GM18861 (cell line): ENCODE measurements at regions not wholly inside any gene's neighbourhood (a gene's known extent, or its start where the extent isn't known, plus 50 kb on each side); places are given as distances from the start of the nearest gene placed in this dataset.

ENCODE experiments used
- ATAC-seq: cut with Tn5 transposase; IDR thresholded peaks from one replicate; pipeline ENCODE4 v1.9.1; 2021; ENCODE audit not compliant: unreplicated experiment

DNA sequence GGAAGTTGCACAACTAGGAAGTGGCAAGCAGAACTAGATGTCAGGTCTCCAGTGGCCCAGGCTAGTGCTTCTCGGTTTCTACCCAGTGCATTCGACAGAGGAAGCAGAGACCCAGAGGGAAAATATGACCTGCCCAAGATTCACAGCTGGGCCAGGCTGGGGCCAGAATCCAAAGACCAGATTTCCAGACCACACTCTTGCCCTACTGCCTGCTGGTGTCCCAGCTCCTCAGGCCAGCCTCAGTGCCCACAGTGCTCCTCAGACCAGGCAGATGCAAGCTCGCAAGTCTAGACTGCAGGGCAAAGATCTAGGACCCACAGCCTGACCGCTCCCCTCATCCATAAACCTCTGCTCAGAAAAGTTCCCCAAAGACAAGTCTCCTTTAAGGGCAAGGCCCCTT is 262.6 kb downstream of the BUD13 start:
- ATAC-seq = no peak

GRCh38 chr11:116509551-116509950 is 263.2 kb downstream of the BUD13 start:
- ATAC-seq = no peak

DNA sequence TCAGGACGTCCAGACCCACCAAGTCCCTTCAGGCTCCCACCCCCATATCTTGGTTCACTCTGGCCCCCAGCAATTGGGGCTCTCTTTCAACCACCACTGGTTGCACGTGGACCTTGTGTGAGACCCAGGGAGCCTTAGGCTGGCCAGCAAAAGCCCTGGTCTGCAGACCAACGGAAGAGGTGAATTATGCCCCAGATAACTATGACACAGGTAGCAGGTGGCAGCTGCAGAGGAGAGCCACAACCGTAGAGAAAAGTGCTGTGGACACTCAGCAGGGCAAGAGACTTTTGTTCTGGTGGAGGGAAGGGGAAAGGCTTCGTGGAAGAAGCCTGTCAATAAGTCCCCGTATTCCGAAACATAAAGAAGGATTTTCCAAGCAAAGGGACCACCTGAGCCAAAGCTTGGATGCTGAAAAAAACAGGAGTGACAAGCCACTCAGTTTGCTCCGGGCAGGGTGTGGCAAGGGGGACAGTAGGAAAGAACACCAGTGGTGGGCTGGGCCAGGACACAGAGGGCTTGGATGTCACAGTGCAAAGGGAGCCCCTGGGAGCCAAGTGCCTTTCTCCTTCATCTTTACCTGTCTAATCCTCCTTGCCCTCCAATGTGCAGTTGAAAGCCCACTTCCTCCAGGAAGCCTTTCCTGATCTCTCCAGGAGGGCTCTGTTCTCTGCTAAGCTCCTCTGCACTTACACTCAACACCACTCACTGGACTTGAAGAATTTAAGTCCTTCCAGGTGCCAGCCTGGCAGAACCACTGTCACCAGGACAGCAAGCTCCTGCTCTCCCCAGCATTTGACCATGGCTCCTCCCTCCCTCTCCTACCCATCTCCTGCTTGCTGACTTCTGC is 264.7 kb downstream of the BUD13 start:
- ATAC-seq = no peak

DNA sequence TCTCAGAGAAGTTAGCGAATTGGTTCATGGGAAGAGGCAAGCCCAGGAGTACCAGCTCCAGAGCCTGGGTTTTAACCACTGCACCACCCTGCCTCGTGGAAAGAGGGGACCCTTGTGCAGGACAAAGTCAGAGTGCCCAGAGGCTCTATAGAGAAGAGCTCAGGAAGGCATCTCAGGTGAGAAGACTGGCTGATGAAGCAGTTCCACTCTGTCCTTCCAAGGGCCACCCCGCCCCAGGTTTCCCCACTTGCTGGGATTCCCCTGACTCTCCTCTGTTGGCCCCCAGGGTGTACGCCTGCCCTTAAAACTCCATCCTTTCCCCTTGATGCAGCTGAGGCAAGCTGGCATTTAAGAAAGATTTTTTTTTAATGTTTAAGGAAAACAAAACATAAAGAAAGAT is 265.8 kb downstream of the BUD13 start:
- ATAC-seq = no peak

- no peak for ATAC-seq
Observed at GRCh38 chr11:116506263-116506825, 266.4 kb downstream of the BUD13 start.

DNA sequence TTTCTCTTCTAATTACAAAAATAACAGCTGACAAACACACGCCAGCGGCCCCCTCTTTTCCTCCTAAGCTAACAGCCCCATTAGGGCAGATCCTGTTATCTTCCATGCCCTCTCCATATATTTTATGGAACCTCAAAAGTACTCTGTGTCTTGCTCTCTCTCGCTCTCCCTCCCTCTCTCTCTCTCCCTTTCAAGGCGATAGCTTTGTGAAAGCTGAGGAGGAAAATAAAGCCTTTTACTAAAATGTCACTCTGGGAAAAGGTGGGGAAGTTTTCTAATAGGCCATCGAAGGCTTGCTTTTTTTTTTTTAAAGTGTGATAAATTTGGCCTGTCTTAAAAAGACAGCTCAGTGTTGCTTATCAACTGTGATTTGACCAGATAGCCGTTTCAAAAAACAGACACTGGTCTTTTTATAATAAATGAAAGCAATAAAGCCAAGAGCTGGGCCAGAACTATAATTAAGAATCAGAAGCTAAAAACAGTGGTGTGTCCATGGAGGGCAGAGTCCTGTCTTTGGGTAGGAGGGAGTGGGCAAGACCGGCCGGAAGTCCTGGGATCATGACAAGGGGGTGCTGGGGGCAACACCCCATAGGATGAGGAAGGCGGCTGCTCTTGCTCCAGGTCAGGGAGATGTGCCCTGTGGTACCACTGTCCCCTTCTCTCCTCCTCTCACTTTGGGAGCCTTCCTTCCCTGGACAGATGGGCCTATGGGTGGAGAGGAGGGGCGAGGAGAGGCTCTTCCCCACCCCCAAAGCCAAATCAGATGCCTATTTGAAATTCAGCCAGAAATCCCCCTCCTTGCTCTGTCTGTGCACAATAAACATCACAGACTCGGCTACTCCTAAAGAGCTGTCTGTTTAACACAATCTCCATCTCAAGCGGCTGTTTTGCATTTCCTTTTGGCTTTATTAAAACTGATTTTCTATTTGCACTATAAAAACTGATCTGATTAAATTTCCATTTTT is 267.2 kb downstream of the BUD13 start:
- ATAC-seq = no peak

DNA sequence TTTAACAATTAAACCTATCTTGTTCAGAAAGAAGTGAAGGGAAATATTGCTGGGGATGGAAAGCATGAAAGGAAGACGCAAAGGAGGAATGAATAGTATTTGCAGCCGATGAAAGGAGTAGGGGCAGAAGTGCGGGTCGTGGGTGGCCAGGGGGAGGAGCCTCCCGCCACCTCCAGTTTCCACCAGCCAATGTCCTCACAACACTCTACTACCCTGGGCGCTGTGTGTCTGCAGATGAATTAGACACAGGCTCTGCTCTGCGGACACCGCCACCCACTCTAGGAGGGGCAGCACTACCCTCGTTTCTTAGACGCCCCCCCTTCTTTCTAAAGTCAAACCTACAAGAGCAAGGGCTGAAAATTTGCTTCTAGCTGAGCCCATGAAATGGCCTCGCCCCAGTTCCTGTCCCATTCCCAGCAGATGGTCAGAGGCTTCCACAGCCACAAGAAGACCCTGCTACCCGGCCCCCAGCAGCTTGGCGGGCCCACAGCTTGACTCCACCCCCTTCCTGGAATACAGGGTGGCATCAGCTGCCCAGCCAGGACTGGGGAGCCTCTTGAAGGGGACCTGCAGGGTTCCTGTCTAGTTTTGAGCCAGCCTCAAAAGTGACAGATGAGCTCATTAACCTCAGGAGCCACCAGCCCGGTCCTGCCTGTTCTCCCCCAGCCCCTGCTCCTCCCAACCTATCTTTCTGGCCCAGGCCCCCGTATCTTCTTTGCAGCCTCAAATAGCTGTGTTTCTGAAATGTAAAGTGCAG is 268.1 kb downstream of the BUD13 start:
- no peak for ATAC-seq

DNA sequence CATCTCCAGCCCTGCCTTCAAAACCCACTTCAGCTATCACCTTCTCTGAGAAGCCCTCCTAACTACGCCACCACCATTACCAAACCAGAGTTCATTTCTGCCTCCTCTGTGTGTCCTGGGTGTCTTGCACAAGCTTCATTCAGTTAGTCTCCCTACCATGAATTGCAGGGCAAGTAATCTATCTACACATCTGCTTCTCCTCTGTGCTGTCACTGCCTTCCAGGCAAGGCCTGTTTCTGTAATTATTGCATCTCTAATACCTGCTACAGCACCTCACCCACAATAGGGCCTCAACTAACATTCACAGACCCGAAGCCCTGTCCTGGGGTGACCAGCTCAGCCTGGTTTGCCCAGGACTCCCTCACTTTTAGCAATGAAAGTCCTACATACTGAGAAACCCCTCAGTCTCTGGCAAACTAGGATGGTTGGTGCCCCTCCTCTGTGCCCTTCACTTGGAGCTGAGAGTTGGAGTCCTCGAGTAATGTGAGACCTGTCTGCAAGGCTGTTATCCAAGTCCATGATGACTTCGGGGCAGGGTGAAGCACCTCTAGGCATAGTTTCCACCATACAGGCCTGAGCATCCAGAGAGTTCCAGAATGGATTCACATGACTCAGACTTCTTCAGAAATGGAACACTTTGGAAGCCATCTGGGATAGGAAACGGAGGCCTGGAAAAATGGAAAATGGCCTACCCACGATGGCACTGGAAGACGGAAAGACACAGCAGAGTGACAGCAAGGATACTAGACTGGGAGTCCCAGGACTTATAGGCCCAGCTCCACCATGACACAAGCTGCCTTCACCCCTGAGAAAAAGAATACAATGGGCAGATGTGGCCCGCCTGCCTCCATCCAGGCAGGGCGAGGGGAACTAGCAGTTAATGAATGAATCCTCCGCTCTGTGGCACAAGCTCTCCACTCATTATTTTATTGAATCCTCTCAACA is 269.3 kb downstream of the BUD13 start:
- no peak for ATAC-seq

DNA sequence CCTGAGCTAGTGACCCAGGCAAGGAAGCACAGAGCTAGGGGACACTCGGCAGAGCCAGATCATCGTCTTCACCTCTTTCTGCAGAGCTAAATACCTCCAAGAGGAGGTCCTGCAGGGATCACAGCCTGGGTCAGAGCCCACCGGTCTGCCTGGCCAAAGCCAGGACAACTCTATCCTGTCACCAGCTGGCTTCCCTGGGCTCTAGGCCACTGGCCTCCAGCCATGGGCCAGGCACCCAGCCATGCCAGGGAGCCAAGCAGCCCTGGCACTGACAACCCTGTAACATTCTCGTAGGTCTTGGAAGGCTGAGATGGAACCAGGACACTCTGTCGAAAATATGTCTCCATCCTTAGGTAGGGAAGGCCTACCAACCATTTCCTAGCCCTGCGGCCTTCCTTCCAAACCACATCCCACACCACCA is 270.1 kb downstream of the BUD13 start:
- no peak for ATAC-seq

GRCh38 chr11:116501728-116502127 is 271.1 kb downstream of the BUD13 start:
- no peak for ATAC-seq

DNA sequence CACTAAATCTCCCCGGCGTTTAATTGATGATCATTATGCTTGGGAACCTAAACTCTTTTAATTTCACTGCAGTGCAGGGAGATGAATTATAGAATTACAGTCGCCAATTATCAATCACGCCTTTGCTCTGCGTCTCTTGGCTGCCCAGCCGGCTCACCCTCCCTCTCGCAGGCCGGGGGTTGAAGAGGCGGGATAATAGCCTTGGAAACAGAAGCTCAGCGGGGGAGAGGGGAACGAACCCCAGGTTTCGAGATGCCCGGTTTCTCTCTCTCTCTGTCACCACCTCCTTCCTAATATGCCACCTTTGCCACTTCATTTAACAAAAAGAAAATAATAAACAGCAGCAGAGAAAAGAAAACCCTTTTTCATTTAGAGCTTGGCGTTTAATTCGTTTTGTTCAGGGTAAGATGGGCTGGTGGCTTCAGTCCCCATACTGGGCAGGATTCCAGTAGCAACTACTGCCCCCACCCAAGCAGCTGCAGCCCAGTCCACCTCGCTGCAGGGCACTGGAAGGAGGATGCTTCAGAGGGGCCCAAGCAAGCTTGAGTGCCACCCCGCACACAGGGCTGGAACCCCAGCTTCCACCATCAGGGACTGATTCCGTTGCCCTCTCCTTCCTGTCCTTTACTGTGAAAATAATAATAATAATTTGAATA is 271.7 kb downstream of the BUD13 start:
- ATAC-seq = no peak

DNA sequence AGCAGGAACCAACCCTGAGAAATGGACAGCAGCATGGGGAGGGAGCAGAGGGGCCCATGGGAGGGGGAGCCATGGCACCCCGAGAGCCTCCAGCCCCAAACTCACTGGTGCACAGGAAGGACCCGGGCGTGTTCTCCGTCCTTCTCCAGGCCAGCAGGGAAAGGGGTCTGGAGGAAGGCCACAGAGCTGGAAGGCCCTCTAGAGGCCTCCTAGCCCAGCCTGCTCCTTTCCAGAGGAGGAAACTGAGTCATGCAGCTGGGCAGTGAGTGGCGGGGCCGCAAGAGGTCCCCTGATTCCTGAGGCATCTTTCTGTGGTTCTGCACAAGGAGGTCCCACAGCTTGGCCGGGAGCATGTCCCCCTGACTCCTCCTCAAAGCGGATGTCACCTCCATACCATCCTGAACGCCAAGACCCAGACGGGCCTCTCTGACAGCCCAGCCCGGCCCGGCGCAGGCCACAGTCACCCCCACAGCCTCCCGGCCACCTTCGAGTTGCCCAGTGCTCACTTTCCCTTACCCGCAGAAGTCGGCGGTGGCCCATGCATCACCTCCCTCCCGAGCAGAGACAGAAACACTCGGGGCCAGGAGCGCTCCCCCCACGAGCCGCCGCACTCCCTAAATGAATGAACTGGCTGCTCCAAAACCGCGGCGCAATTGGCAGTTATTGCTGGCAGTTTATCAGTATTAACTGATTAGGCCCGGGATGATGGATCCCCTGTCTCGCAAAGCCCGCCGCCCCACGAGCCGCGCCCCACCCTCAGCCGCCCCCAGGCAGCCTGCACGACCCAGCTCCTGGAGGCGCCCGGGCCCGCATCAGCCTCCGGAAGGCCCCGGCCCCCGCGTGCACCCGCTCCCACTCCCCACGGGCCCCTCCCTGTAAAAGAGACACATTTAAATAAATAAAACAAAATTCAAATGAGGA is 272.5 kb downstream of the BUD13 start:
- no peak for ATAC-seq

GRCh38 chr11:116499396-116500003 is 273.3 kb downstream of the BUD13 start:
- no peak for ATAC-seq

DNA sequence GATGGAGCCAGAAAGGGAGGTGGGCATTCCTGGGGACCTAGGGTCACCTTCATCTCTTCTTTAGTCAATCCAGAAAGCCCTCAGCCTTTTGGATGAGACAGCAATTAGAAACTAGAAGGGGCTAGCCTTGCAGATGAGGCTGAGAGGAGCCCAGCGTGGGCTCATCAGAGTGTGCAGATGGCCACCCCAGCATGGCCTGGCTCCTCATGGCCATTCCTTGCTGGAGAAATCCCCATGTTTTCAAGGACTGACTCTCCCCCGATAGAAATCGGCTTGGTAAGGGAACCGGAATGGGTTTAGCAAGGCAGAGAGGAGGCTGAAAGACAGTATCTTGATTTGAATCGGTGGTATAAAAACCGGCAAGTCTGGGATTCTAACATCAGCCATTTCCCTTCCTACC is 274.6 kb downstream of the BUD13 start:
- no peak for ATAC-seq

- ATAC-seq = no peak
Observed at GRCh38 chr11:116492600-116492999, 280.2 kb downstream of the BUD13 start.

GRCh38 chr11:116488836-116489389 is 283.9 kb downstream of the BUD13 start:
- ATAC-seq = no peak

DNA sequence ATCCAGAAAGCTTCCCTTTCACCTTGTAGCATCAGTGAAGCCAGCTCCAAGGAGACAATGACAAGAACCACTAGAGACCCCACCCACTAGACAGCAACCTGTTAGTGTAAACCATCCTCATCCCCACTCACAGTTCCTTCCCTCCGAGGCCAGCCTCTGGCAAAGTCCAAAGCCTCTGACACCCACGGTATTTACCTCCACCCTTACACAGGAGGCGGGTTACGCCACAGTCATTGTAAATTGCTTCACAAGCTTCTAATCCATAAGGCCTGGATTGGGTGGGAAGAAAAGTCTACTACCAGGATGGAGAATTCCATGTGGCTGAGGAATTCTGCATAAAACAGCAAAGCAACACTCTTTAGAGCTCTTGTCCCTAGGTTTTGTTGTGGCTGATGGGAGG is 287.4 kb downstream of the BUD13 start:
- ATAC-seq = no peak
